ENCODE measurements at regions not wholly inside any gene's neighbourhood (a gene's known extent, or its start where the extent isn't known, plus 50 kb on each side); places are given as distances from the start of the nearest gene placed in this dataset.
"Not testable (repeated sequence)": the region's sequence is repeated elsewhere in the genome, so short reads cannot be mapped to it uniquely, and the experiment has no call there.

DNA sequence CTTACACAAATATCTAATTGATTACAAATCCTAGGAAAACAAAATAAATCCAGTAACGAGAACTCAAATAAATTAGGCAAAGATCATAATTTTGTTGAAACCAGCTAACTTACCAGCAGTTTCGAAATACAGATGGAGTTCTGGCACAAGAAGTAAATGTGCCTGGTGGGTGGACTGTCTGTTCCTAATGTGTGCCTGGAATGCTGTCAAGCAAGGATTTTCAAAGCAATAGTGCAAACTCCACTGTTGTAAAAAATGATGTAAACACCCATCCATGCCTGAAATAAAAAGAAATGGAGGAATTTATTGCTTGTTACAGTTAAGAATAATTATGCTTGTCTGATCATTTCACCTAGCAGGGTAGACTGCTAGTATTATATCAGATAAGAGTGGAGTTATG, 423.9 kb upstream of the MAP2 start:
- TF ChIP-seq, protein P1, sequence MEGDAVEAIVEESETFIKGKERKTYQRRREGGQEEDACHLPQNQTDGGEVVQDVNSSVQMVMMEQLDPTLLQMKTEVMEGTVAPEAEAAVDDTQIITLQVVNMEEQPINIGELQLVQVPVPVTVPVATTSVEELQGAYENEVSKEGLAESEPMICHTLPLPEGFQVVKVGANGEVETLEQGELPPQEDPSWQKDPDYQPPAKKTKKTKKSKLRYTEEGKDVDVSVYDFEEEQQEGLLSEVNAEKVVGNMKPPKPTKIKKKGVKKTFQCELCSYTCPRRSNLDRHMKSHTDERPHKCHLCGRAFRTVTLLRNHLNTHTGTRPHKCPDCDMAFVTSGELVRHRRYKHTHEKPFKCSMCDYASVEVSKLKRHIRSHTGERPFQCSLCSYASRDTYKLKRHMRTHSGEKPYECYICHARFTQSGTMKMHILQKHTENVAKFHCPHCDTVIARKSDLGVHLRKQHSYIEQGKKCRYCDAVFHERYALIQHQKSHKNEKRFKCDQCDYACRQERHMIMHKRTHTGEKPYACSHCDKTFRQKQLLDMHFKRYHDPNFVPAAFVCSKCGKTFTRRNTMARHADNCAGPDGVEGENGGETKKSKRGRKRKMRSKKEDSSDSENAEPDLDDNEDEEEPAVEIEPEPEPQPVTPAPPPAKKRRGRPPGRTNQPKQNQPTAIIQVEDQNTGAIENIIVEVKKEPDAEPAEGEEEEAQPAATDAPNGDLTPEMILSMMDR (IDR thresholded peaks at IDR 0.05; ENCODE audit: borderline replicate concordance, control extremely low read depth, extremely low read depth, insufficient read depth, missing control alignments) = no peak
- in situ Hi-C loops (cut with MboI; ENCODE audit: low sequenced_read_pairs, unreplicated experiment) = no loop called here
- DNase-seq (ENCODE audit: low spot score) = no peak

DNA sequence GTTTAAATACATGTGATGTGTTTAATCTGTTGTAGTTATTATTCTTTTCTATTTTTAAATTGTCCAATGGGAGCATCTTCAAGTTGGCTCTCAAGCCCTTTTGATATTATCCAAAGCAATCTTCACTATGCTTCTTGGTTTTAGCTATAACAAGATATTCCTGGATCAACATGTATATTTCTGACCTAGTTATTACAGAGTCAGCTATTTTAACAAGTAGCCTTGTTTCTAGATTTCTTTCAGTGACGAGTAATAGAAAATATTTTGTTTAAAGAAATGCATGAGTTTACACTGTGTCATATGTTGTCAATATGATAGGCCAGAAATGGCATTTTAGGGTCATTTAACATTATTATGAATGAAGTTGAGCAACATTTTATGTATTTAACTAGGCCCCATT, 421.8 kb upstream of the MAP2 start:
- in situ Hi-C loops (cut with MboI; ENCODE audit: low sequenced_read_pairs, unreplicated experiment) = no loop called here
- TF ChIP-seq, protein P1 (IDR thresholded peaks at IDR 0.05; ENCODE audit: borderline replicate concordance, control extremely low read depth, extremely low read depth, insufficient read depth, missing control alignments) = no peak
- no peak for DNase-seq (ENCODE audit: low spot score)

DNA sequence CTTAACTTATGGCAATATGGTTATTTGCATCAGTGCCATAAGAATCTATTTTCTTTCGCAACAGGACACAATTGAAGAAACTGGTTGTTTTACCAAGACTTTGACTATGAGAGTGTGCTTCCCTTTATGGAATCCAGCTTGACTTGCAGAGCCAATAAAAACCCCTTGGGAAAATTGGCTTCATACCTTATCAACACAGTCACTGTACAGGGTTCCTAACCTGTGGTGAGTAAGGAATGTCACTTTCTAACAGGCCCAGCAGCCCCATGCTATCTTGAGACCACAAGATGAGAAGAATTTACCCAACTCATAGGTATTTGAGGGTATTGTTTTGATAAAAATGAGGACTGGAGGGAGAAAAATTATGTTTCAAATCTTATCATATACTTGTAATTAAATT, 418.5 kb upstream of the MAP2 start:
- DNase-seq (ENCODE audit: low spot score) = no peak
- in situ Hi-C loops (cut with MboI; ENCODE audit: low sequenced_read_pairs, unreplicated experiment) = no loop called here

DNA sequence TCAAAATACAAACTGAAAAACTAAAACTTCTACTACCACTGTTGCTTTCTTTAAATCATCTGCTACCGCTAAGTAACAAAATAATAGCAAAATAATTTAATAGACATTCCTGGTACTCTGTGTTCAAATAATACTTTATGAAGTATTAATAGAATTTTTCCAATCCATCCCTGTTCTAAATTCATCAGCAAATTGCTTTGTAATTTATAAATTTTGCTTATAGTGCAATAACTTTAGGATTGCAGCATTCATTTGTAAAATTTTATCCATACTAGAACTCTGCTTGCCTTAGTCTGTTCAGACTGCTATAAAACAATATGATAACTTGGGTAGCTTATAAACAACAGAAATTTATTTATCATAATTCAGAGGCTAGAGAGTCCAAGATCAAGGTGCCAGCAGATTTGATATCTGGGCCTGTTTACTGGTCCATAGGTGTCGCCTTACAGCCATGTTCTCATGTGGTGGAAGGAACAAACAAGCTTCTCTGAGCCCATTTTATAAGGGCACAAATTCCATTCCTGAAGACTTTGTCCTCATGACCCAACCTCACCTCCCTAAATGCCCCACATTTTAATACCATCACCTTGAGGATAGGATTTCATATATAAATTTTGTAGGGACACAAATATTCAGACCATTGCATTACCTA, 415.1 kb upstream of the MAP2 start:
- DNase-seq (ENCODE audit: low spot score) = no peak
- TF ChIP-seq, protein P1 (IDR thresholded peaks at IDR 0.05; ENCODE audit: borderline replicate concordance, control extremely low read depth, extremely low read depth, insufficient read depth, missing control alignments) = no peak
- in situ Hi-C loops (cut with MboI; ENCODE audit: low sequenced_read_pairs, unreplicated experiment) = no loop called here

More for the DNA sequence above, 418.5 kb upstream of the MAP2 start:
- TF ChIP-seq, protein P1 (IDR thresholded peaks at IDR 0.05; ENCODE audit: borderline replicate concordance, control extremely low read depth, extremely low read depth, insufficient read depth, missing control alignments) = no peak

DNA sequence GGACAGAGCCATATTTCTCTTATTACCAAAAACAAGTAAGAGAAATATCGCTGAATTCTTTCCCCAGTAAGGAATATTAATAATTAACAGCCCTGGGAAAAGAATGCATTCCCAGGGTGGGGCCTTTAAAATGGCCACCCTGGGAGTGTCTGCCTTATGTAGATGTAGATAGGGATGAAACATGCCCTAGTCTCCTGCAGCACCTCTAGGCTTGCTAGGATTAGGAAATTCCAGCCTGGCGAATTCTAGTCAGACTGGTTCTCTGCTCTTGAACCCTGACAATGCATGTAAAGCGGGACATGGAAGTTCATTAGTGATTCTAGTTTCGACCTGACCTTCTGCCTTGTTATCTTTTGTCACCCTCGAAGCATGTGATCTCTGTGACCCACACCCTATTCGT, 405.2 kb upstream of the MAP2 start:
- in situ Hi-C loops (cut with MboI; ENCODE audit: low sequenced_read_pairs, unreplicated experiment); DNase-seq (ENCODE audit: low spot score): not testable (repeated sequence)

DNA sequence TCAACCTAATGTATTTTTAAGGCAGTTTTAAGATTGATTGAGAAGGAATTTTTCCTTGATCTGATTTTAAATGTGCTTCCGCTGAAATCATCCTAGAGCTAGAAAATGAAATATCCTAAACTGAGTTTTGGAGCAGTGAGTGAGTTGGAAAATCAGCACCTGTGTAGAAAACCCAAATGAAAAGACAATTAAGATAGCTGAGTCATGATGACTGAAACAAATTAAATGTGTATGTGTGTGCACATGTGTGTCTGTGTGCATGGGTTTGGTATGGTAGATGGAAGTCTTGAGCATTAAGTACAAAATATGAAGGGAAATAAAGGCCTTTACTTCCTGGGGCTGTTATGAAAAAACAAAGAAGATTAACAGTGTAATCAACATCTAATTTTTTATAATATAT, 394.6 kb upstream of the MAP2 start:
- DNase-seq (ENCODE audit: low spot score) = no peak
- TF ChIP-seq, protein P1 (IDR thresholded peaks at IDR 0.05; ENCODE audit: borderline replicate concordance, control extremely low read depth, extremely low read depth, insufficient read depth, missing control alignments) = no peak
- in situ Hi-C loops (cut with MboI; ENCODE audit: low sequenced_read_pairs, unreplicated experiment) = no loop called here

DNA sequence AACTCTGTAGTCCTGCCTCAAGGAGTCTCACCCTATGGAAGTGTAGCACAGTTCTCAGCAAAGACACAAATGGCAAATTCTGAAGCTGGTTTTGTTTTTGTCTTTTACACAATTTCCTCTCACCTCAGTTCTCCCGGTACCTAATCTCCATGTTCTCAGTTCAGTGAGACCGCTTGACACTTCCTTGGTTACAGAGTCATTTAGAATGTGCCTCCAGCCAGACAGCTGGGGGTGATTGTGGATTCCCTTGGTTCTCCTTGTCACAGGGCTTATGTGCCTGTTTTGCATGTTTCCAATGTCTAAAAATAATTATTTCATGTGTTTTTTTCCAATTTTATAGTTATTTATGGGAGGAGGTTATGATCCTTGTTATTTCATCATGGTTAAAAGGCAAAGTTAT, 379.5 kb upstream of the MAP2 start:
- in situ Hi-C loops (cut with MboI; ENCODE audit: low sequenced_read_pairs, unreplicated experiment) = no loop called here
- TF ChIP-seq, protein P1 (IDR thresholded peaks at IDR 0.05; ENCODE audit: borderline replicate concordance, control extremely low read depth, extremely low read depth, insufficient read depth, missing control alignments) = no peak
- DNase-seq (ENCODE audit: low spot score) = no peak

Measured in GM13976 (cell line).